ENCODE measurements at regions not wholly inside any gene's neighbourhood (a gene's known extent, or its start where the extent isn't known, plus 50 kb on each side); places are given as distances from the start of the nearest gene placed in this dataset.

DNA sequence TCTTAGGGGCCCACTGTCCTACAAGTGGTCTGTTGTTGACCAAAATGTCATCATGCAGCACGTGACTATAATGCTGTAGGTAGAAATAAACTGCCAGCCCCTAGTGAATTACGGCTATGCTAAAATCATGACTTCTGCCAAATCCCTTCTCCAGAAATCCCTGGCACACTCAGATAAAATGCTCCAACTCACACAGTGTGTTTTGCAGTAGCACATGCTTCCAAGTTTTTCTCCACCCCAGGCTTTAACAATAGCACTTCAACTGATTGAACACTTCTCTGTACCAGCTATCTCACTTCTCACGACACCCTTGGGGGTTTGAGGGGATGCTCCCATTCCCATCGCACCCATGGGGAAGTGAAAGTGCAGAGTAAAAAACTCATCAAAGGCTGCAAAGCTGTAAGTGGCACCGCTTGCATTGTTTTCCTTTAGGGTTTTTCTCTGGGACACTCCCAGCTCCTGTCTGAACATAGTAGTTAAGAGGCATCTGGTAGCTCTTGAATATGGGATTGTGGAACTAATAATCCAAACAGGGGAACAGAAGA lies 151.0 kb upstream of the SLC24A2 start:
- Histone ChIP-seq H3K79me2 (ENCODE audit: control insufficient read depth in 1 of 2, insufficient read depth in 2 of 2, low read length in 2 of 2) (no peaks in the 10 kb centered on the region), H2AK5ac (ENCODE audit: low read depth, low read length) (no peak overlapping the region), H3K9me3 (ENCODE audit: insufficient read depth in 2 of 2, low read depth in 1 of 2, low read length in 1 of 2) (no peaks in the 10 kb centered on the region), H3K4me1 (replicated peaks in 1 of 4; ENCODE audit: control insufficient read depth in 3 of 4, insufficient read depth in 4 of 4, low read length in 3 of 4) (no peaks in the 10 kb centered on the region; a peak in 3 of 7 replicates), H3K23ac (ENCODE audit: insufficient read length) (no peak overlapping the region), H2AFZ (ENCODE audit: low read length) (no peak overlapping the region), H3K4me3 (ENCODE audit: extremely low read depth in 1 of 4, insufficient read depth in 2 of 4, low read depth in 3 of 4, low read length in 4 of 4) (no peak overlapping the region), H3K18ac (ENCODE audit: extremely low read depth, low read length) (no peak overlapping the region), H4K91ac (replicated peaks; ENCODE audit: insufficient read length, low read length) (no peak overlapping the region), H3K9ac (replicated peaks in 1 of 4; ENCODE audit: extremely low read depth in 1 of 4, low read depth in 3 of 4, low read length in 3 of 4) (no peak overlapping the region), H4K8ac (ENCODE audit: extremely low read depth, insufficient read depth, low read length) (no peak overlapping the region), H3K14ac (ENCODE audit: insufficient read length) (no peak overlapping the region), H2BK5ac (ENCODE audit: low read depth, low read length) (no peak overlapping the region), H3K4ac (replicated peaks; ENCODE audit: insufficient read length, low read depth, low read length) (no peak overlapping the region), H3K4me2 (ENCODE audit: insufficient read depth in 1 of 2, low read depth in 2 of 2, low read length in 2 of 2) (no peak overlapping the region), H3K36me3 (ENCODE audit: control insufficient read depth in 2 of 4, insufficient read depth in 4 of 4, low read length in 3 of 4) (no peaks in the 10 kb centered on the region), H4K20me1 (replicated peaks in 1 of 2; ENCODE audit: control insufficient read depth in 1 of 2, insufficient read depth in 2 of 2, low read length in 2 of 2) (no peaks in the 10 kb centered on the region), H2BK15ac (ENCODE audit: low read length) (no peak overlapping the region), H3K27ac (ENCODE audit: low read depth, low read length) (no peak overlapping the region), H2BK20ac (ENCODE audit: low read length) (0 out of 2 replicates have a peak overlapping the region, but pooled peaks have one; percentile 15), H2BK120ac (replicated peaks; ENCODE audit: low read depth, low read length) (no peak overlapping the region), H3K27me3 (replicated peaks in 1 of 4; ENCODE audit: control insufficient read depth in 3 of 4, extremely low read depth in 1 of 4, insufficient read depth in 3 of 4, low read length in 3 of 4) (no peaks in the 10 kb centered on the region; a peak in 1 of 7 replicates), H4K5ac (ENCODE audit: insufficient read length, low read depth, low read length) (no peak overlapping the region), H3K56ac (replicated peaks; ENCODE audit: insufficient read length, low read depth, low read length) (no peak overlapping the region), H3K79me1 (ENCODE audit: low read depth, low read length) (no peaks in the 10 kb centered on the region), H3K23me2 (ENCODE audit: low read depth, low read length) (no peaks in the 10 kb centered on the region; the same call in 1 of the 2 replicates), H2BK12ac (ENCODE audit: low read depth, low read length) (no peak overlapping the region)
- 84% methylated on average over 5 of the region's 5 CpGs; no CpG with 5 or more reads in 1 of the 2 experiments for WGBS, 2 experiments (ENCODE audit: extremely low coverage in 1 of 2, insufficient coverage in 1 of 2, insufficient read length in 1 of 2, insufficient replicate concordance in 2 of 2, low coverage in 1 of 2, low lambda C conversion rate in 2 of 2, missing lambda C conversion rate in 1 of 2)
- DNase-seq (ENCODE audit: low read depth in 1 of 2, low spot score in 2 of 2) (no peak), FAIRE-seq (no peak)
- TF ChIP-seq USF2 (IDR thresholded peaks at IDR 0.05; ENCODE audit: low read length), result no peak
- TF ChIP-seq YY1 (IDR thresholded peaks at IDR 0.05; ENCODE audit: low read depth, low read length), result no peak
- TF ChIP-seq KDM1A (IDR thresholded peaks at IDR 0.05; ENCODE audit: borderline replicate concordance, low read length), result no peak
- TF ChIP-seq PHF8 (conservative IDR thresholded peaks at IDR 0.05; ENCODE audit: low read depth, low read length), result no peak
- no peak for TF ChIP-seq JUN (IDR thresholded peaks at IDR 0.05; ENCODE audit: low read depth, low read length)
- TF ChIP-seq HDAC6 (IDR thresholded peaks at IDR 0.05; ENCODE audit: low read depth, low read length), result no peak
- no peak for TF ChIP-seq SP4 (IDR thresholded peaks at IDR 0.05; ENCODE audit: low read length)
- TF ChIP-seq CHD2 (IDR thresholded peaks at IDR 0.05; ENCODE audit: low read length), result no peak
- TF ChIP-seq SP1 (IDR thresholded peaks at IDR 0.05; ENCODE audit: low read depth, low read length), result no peak
- TF ChIP-seq NANOG (IDR thresholded peaks at IDR 0.05; ENCODE audit: insufficient read depth, low read depth, low read length, poor library complexity, severe bottlenecking), result no peak
- TF ChIP-seq EP300 (IDR thresholded peaks at IDR 0.05; ENCODE audit: borderline replicate concordance in 1 of 2, low read depth in 2 of 2, low read length in 2 of 2), result no peak
- ChIA-PET CTCF (ENCODE audit: partially characterized antibody) (interaction anchor here (0.6 to 1.4 kb wide), 3 partner anchors 9 to 1637 kb away, joined by 3 to 5 read pairs (median 3); no protein-coding TSS in a partner anchor), POLR2A (ENCODE audit: partially characterized antibody) (no interaction called here)

Measured in H1 (cell line).